ENCODE measurements at regions not wholly inside any gene's neighbourhood (a gene's known extent, or its start where the extent isn't known, plus 50 kb on each side); places are given as distances from the start of the nearest gene placed in this dataset.

DNA sequence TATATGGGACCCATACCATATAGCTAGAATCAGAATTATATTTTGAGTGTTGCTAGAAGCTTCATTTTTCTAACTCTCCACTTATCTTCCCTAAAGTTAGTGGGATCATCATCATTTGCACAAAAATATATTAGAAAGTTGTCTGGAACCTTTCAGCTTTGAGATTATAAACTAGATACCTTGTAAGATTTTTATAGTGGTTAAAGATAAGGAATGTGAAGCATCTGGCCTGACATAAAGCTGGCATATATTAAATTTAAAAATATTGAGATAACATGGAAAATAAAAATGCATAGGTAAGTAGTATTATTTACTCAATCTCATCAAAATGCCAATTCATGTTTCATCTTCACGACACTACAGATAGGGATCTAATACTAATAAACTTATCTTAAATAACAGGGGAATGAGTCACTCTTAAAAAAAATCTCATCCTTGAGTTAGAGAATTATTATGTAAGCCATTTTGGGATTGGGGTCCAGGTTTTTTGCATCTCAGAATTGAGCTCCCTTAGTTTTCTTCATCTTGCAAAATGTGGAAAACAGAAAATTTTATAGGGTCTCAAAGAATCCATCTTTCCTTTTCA lies 318.5 kb downstream of the KCNC2 start:
- no peak for ATAC-seq
- TF ChIP-seq ZNF8 (CRISPR knock-in tag; IDR thresholded peaks at IDR 0.05) = no peak
- TF ChIP-seq PPARA (CRISPR knock-in tag; IDR thresholded peaks at IDR 0.05; ENCODE audit: borderline replicate concordance) = no peak
- TF ChIP-seq, protein P1, sequence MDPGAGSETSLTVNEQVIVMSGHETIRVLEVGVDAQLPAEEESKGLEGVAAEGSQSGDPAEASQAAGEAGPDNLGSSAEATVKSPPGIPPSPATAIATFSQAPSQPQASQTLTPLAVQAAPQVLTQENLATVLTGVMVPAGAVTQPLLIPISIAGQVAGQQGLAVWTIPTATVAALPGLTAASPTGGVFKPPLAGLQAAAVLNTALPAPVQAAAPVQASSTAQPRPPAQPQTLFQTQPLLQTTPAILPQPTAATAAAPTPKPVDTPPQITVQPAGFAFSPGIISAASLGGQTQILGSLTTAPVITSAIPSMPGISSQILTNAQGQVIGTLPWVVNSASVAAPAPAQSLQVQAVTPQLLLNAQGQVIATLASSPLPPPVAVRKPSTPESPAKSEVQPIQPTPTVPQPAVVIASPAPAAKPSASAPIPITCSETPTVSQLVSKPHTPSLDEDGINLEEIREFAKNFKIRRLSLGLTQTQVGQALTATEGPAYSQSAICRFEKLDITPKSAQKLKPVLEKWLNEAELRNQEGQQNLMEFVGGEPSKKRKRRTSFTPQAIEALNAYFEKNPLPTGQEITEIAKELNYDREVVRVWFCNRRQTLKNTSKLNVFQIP (CRISPR knock-in tag; IDR thresholded peaks at IDR 0.05; ENCODE audit: borderline replicate concordance, low read depth) = no peak
- no peak for TF ChIP-seq GLIS3 (CRISPR knock-in tag; IDR thresholded peaks at IDR 0.05)
- TF ChIP-seq BACH2 (CRISPR knock-in tag; IDR thresholded peaks at IDR 0.05; ENCODE audit: borderline replicate concordance) = no peak
- no peak for TF ChIP-seq ISL1 (CRISPR knock-in tag; IDR thresholded peaks at IDR 0.05)
- TF ChIP-seq, protein P2, sequence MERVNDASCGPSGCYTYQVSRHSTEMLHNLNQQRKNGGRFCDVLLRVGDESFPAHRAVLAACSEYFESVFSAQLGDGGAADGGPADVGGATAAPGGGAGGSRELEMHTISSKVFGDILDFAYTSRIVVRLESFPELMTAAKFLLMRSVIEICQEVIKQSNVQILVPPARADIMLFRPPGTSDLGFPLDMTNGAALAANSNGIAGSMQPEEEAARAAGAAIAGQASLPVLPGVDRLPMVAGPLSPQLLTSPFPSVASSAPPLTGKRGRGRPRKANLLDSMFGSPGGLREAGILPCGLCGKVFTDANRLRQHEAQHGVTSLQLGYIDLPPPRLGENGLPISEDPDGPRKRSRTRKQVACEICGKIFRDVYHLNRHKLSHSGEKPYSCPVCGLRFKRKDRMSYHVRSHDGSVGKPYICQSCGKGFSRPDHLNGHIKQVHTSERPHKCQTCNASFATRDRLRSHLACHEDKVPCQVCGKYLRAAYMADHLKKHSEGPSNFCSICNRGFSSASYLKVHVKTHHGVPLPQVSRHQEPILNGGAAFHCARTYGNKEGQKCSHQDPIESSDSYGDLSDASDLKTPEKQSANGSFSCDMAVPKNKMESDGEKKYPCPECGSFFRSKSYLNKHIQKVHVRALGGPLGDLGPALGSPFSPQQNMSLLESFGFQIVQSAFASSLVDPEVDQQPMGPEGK (CRISPR knock-in tag; IDR thresholded peaks at IDR 0.05; ENCODE audit: borderline replicate concordance) = no peak
- no peak for TF ChIP-seq ZFP3 (CRISPR knock-in tag; IDR thresholded peaks at IDR 0.05)
- no peak for TF ChIP-seq ZFP30 (CRISPR knock-in tag; IDR thresholded peaks at IDR 0.05)
- TF ChIP-seq CSDC2 (CRISPR knock-in tag; IDR thresholded peaks at IDR 0.05) = no peak

DNA sequence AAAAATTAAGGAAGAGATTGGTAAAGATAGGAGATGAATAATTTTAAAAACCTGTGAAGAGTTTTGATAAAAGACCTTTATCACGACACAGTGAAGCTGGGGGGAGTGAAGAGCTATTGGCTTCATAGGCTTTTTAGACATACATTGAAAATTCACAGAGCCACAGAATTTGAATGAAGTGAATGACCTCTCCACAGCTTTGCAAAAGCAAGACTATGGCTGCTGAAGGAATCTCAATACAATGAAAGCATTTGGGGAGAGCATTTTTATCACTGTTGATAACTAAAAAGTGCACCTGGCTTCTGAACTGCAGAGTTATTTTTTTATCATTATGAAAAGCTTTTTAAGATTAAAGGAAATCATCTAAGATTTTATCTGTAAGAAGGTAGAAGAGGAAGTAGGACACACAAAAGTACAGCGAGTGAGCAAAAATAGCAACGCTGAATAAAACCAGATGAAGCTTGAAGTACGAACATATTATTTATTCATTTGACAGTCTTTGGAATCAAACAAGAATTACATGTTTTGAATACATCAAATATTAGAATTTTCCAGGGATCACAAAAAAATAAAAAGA lies 317.5 kb downstream of the KCNC2 start:
- TF ChIP-seq, protein P2 (CRISPR knock-in tag; IDR thresholded peaks at IDR 0.05; ENCODE audit: borderline replicate concordance) = no peak
- TF ChIP-seq TOX (CRISPR knock-in tag; IDR thresholded peaks at IDR 0.05; ENCODE audit: borderline replicate concordance) = no peak
- no peak for TF ChIP-seq GLIS3 (CRISPR knock-in tag; IDR thresholded peaks at IDR 0.05)
- TF ChIP-seq, protein P3, sequence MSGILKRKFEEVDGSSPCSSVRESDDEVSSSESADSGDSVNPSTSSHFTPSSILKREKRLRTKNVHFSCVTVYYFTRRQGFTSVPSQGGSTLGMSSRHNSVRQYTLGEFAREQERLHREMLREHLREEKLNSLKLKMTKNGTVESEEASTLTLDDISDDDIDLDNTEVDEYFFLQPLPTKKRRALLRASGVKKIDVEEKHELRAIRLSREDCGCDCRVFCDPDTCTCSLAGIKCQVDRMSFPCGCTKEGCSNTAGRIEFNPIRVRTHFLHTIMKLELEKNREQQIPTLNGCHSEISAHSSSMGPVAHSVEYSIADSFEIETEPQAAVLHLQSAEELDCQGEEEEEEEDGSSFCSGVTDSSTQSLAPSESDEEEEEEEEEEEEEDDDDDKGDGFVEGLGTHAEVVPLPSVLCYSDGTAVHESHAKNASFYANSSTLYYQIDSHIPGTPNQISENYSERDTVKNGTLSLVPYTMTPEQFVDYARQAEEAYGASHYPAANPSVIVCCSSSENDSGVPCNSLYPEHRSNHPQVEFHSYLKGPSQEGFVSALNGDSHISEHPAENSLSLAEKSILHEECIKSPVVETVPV (CRISPR knock-in tag; IDR thresholded peaks at IDR 0.05) = no peak
- TF ChIP-seq OSR1 (CRISPR knock-in tag; IDR thresholded peaks at IDR 0.05) = no peak
- no peak for TF ChIP-seq SNAI2 (CRISPR knock-in tag; IDR thresholded peaks at IDR 0.05)
- no peak for TF ChIP-seq ESRRG (CRISPR knock-in tag; IDR thresholded peaks at IDR 0.05)
- TF ChIP-seq BACH2 (CRISPR knock-in tag; IDR thresholded peaks at IDR 0.05; ENCODE audit: borderline replicate concordance) = no peak
- TF ChIP-seq CSDC2 (CRISPR knock-in tag; IDR thresholded peaks at IDR 0.05) = no peak
- TF ChIP-seq ZNF8 (CRISPR knock-in tag; IDR thresholded peaks at IDR 0.05) = no peak
- TF ChIP-seq ARNTL (CRISPR knock-in tag; IDR thresholded peaks at IDR 0.05; ENCODE audit: borderline replicate concordance, low read depth) = no peak
- TF ChIP-seq ZNF70 (CRISPR knock-in tag; IDR thresholded peaks at IDR 0.05) = no peak
- TF ChIP-seq, protein P4, sequence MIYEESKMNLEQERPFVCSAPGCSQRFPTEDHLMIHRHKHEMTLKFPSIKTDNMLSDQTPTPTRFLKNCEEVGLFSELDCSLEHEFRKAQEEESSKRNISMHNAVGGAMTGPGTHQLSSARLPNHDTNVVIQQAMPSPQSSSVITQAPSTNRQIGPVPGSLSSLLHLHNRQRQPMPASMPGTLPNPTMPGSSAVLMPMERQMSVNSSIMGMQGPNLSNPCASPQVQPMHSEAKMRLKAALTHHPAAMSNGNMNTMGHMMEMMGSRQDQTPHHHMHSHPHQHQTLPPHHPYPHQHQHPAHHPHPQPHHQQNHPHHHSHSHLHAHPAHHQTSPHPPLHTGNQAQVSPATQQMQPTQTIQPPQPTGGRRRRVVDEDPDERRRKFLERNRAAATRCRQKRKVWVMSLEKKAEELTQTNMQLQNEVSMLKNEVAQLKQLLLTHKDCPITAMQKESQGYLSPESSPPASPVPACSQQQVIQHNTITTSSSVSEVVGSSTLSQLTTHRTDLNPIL (CRISPR knock-in tag; IDR thresholded peaks at IDR 0.05; ENCODE audit: low read depth) = no peak
- no peak for TF ChIP-seq RARB (CRISPR knock-in tag; IDR thresholded peaks at IDR 0.05)
- TF ChIP-seq ZFP3 (CRISPR knock-in tag; IDR thresholded peaks at IDR 0.05) = no peak
- no peak for TF ChIP-seq ZC3H10 (CRISPR knock-in tag; IDR thresholded peaks at IDR 0.05)
- TF ChIP-seq, protein P5, sequence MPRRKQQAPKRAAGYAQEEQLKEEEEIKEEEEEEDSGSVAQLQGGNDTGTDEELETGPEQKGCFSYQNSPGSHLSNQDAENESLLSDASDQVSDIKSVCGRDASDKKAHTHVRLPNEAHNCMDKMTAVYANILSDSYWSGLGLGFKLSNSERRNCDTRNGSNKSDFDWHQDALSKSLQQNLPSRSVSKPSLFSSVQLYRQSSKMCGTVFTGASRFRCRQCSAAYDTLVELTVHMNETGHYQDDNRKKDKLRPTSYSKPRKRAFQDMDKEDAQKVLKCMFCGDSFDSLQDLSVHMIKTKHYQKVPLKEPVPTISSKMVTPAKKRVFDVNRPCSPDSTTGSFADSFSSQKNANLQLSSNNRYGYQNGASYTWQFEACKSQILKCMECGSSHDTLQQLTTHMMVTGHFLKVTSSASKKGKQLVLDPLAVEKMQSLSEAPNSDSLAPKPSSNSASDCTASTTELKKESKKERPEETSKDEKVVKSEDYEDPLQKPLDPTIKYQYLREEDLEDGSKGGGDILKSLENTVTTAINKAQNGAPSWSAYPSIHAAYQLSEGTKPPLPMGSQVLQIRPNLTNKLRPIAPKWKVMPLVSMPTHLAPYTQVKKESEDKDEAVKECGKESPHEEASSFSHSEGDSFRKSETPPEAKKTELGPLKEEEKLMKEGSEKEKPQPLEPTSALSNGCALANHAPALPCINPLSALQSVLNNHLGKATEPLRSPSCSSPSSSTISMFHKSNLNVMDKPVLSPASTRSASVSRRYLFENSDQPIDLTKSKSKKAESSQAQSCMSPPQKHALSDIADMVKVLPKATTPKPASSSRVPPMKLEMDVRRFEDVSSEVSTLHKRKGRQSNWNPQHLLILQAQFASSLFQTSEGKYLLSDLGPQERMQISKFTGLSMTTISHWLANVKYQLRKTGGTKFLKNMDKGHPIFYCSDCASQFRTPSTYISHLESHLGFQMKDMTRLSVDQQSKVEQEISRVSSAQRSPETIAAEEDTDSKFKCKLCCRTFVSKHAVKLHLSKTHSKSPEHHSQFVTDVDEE (CRISPR knock-in tag; IDR thresholded peaks at IDR 0.05) = no peak
- TF ChIP-seq, protein P1 (CRISPR knock-in tag; IDR thresholded peaks at IDR 0.05; ENCODE audit: borderline replicate concordance, low read depth) = no peak
- no peak for TF ChIP-seq ISL1 (CRISPR knock-in tag; IDR thresholded peaks at IDR 0.05)
- TF ChIP-seq PPARA (CRISPR knock-in tag; IDR thresholded peaks at IDR 0.05; ENCODE audit: borderline replicate concordance) = no peak

More for the DNA sequence above, 317.5 kb downstream of the KCNC2 start:
- no peak for ATAC-seq
